Endothelial cell of umbilical vein (primary cell): ENCODE measurements at regions not wholly inside any gene's neighbourhood (a gene's known extent, or its start where the extent isn't known, plus 50 kb on each side); places are given as distances from the start of the nearest gene placed in this dataset.

Source experiments
- BruUV-seq: library from RNA; stranded (reverse); fragments of 400-500 nt; replicated peaks from 2 replicates; lab custom pipeline; 2021; lab: Mats Ljungman, UMichigan
- CTCF ChIA-PET: fragments of 300-600, 350-600 bp; sonication (Branson Sonifier 250); formaldehyde crosslinking; loops from one replicate; lab custom pipeline; 2021; ENCODE audit warnings: antibody characterized with exemption, inconsistent platforms; lab: Charles Lee
- POLR2A ChIA-PET: fragments of 300-600, 350-600 bp; sonication (Branson Sonifier 250); formaldehyde crosslinking; loops from one replicate; lab custom pipeline; 2021; ENCODE audit warnings: antibody characterized with exemption, inconsistent platforms; lab: Charles Lee
- DNase-seq: peaks from one replicate; pipeline ENCODE4 v3.0.0-alpha.2; 2011; ENCODE audit warnings: low read depth, low spot score
- FAIRE-seq: peaks from 2 replicates; lab custom pipeline; 2011; peaks lifted over from hg19 to GRCh38; lab: Jason Lieb, UNC
- H2AFZ ChIP-seq: 2 replicates; pipeline ENCODE4 v1.6.0; 2012; ENCODE audit warnings: low read depth, low read length, control low read depth, inconsistent platforms
- H3K27ac ChIP-seq: 2 replicates; pipeline ENCODE4 v1.5.1; 2011; ENCODE audit warnings: low read depth, mild to moderate bottlenecking, control low read depth, low read length, moderate library complexity; ENCODE audit not compliant: insufficient read depth
- H3K27me3 ChIP-seq, 2 experiments: 2 replicates each; pipeline versions ENCODE4 v1.6.0 to v1.6.1; 2011; ENCODE audit warnings: low read length in 2 of 2, mixed read lengths in 1 of 2; ENCODE audit not compliant: control insufficient read depth in 2 of 2, insufficient read depth in 2 of 2
- H3K36me3 ChIP-seq, 2 experiments: 2 replicates in 1 of 2; 3 replicates in 1 of 2; pipeline ENCODE4 v1.5.1; 2011; ENCODE audit warnings: low read length in 2 of 2, mild to moderate bottlenecking in 1 of 2, moderate library complexity in 1 of 2; ENCODE audit not compliant: control insufficient read depth in 2 of 2, insufficient read depth in 2 of 2; ENCODE audit errors: extremely low read depth in 1 of 2
- H3K4me1 ChIP-seq: 3 replicates; pipeline ENCODE4 v1.5.1; 2011; ENCODE audit warnings: mild to moderate bottlenecking, low read length; ENCODE audit not compliant: control insufficient read depth, insufficient read depth; ENCODE audit errors: extremely low read depth
- H3K4me2 ChIP-seq: 2 replicates; pipeline ENCODE4 v1.6.1; 2011; ENCODE audit warnings: low read length, control low read depth, mixed read lengths; ENCODE audit not compliant: insufficient read depth
- H3K4me3 ChIP-seq, 3 experiments: fragments of 200-600 bp in 1 of 3; sonication (generic), shearing (Covaris generic) in 1 of 3; replicated peaks in 1 of 3; 2 replicates each; pipeline ENCODE4 v1.5.1; 2011 to 2016; ENCODE audit warnings: control low read depth in 3 of 3, low read length in 3 of 3, mild to moderate bottlenecking in 2 of 3, inconsistent platforms in 1 of 3, low read depth in 1 of 3, moderate library complexity in 1 of 3; ENCODE audit not compliant: insufficient read depth in 1 of 3
- H3K79me2 ChIP-seq: 2 replicates; pipeline ENCODE4 v1.6.0; 2012; ENCODE audit warnings: low read length, inconsistent platforms; ENCODE audit not compliant: control insufficient read depth, insufficient read depth
- H3K9ac ChIP-seq: replicated peaks from 2 replicates; pipeline ENCODE3; 2011; ENCODE audit warnings: low read length, control low read depth; ENCODE audit not compliant: insufficient read depth; ENCODE audit errors: extremely low read depth
- H3K9me1 ChIP-seq: replicated peaks from 3 replicates; pipeline ENCODE4 v1.6.0; 2011; ENCODE audit warnings: mild to moderate bottlenecking, low read length; ENCODE audit not compliant: control insufficient read depth, insufficient read depth; ENCODE audit errors: extremely low read depth
- H3K9me3 ChIP-seq: replicated peaks from 2 replicates; pipeline ENCODE4 v1.5.1; 2012; ENCODE audit warnings: low read length, inconsistent platforms; ENCODE audit not compliant: control insufficient read depth, insufficient read depth
- H4K20me1 ChIP-seq: replicated peaks from 2 replicates; pipeline ENCODE3; 2011; ENCODE audit warnings: mild to moderate bottlenecking, low read length; ENCODE audit not compliant: control insufficient read depth, insufficient read depth; ENCODE audit errors: extremely low read depth
- FOS ChIP-seq: IDR thresholded peaks from 2 replicates; pipeline ENCODE4 v1.6.1; 2011; ENCODE audit warnings: mild to moderate bottlenecking, low read length, moderate library complexity, borderline replicate concordance; ENCODE audit not compliant: insufficient read depth
- GATA2 ChIP-seq: IDR thresholded peaks from 2 replicates; pipeline ENCODE4 v1.7.0; 2011; ENCODE audit warnings: low read depth, mild to moderate bottlenecking, moderate library complexity, mixed read lengths, low read length; ENCODE audit not compliant: insufficient read length, insufficient read depth
- JUN ChIP-seq: IDR thresholded peaks from 2 replicates; pipeline ENCODE4 v1.6.1; 2011; ENCODE audit warnings: borderline replicate concordance, low read depth; ENCODE audit not compliant: insufficient read length, insufficient read depth
- MAX ChIP-seq: IDR thresholded peaks from 2 replicates; pipeline ENCODE4 v1.6.1; 2011; ENCODE audit not compliant: insufficient read depth, insufficient read length
- MYC ChIP-seq: IDR thresholded peaks from one replicate; pipeline ENCODE4 v1.6.1; 2011; ENCODE audit warnings: mild to moderate bottlenecking, low read depth, low read length
- POLR2A ChIP-seq: IDR thresholded peaks from 2 replicates; pipeline ENCODE4 v1.6.1; 2012; ENCODE audit warnings: low read depth, mild to moderate bottlenecking, control low read depth, low read length
- POLR2AphosphoS5 ChIP-seq: IDR thresholded peaks from 2 replicates; pipeline ENCODE4 v1.6.1; 2012; ENCODE audit warnings: low read depth, mild to moderate bottlenecking, control low read depth, low read length, moderate library complexity; ENCODE audit not compliant: insufficient read depth
- dilution Hi-C: fragments of 300-500 bp; cut with MboI; formaldehyde crosslinking; loops from one replicate; pipeline ENCODE4 v1.15.0; 2019; ENCODE audit warnings: low sequenced_read_pairs; ENCODE audit not compliant: extremely low pct_ligation_motif_present
- intact Hi-C: fragments of 100-400 bp; cut with micrococcal nuclease; formaldehyde crosslinking; loops from one replicate; pipeline ENCODE4 v1.10.0; 2022
- TF ChIP-seq, protein P1 (sequence below), 2 donors: IDR thresholded peaks; 1 replicate in 1 of 2; 2 replicates in 1 of 2; pipeline ENCODE4 v1.5.1; 2011; ENCODE audit warnings: low read length in 2 of 2, mild to moderate bottlenecking in 2 of 2, moderate library complexity in 2 of 2, control low read depth in 1 of 2, inconsistent platforms in 1 of 2, low read depth in 1 of 2; ENCODE audit not compliant: insufficient read depth in 1 of 2; ENCODE audit errors: extremely low read depth in 1 of 2

DNA sequence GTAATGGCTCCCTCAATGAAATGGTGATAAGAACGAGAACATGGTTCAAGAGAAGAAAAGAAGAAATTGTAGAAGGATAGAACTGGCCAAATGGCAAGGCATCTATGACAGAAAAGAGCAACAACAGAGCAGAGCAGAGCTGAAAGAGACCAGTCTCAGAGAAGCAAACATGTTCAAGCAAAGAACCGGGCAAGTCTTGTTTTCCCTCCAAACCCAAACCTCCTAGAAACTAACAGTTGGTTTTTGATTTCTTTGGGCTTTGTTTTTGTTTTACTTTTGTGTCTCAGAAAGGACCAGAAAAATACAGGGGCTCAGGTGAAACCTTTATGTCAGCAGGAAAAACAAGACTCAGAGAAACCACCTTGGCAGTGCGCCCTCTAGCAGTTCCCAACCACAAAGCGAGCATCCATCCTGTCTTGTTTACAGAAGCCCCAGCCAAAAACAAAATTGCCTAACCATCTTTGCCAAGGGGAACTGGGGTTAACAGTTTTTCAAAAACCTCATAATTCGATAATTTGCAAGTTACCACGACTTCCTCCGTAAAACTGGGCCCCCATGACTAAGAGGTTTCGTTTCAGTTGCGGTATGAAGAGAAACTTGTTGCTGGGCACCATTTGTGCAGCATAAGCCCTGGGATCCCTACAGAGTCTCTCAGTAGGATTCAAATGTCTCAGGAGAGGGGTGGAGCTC, 159.2 kb upstream of the SLC24A5 start:
- no TSS peak for BruUV-seq
- no peaks in the 10 kb centered on the region for H3K9me3 ChIP-seq
- no peaks in the 10 kb centered on the region for H3K9me1 ChIP-seq
- no peaks in the 10 kb centered on the region for H3K36me3 ChIP-seq
- TF ChIP-seq POLR2AphosphoS5 (no peak), JUN (no peak), MAX (no peak), MYC (no peak), GATA2 (no peak), POLR2A (no peak), FOS (no peak)
- TF ChIP-seq, protein P1, sequence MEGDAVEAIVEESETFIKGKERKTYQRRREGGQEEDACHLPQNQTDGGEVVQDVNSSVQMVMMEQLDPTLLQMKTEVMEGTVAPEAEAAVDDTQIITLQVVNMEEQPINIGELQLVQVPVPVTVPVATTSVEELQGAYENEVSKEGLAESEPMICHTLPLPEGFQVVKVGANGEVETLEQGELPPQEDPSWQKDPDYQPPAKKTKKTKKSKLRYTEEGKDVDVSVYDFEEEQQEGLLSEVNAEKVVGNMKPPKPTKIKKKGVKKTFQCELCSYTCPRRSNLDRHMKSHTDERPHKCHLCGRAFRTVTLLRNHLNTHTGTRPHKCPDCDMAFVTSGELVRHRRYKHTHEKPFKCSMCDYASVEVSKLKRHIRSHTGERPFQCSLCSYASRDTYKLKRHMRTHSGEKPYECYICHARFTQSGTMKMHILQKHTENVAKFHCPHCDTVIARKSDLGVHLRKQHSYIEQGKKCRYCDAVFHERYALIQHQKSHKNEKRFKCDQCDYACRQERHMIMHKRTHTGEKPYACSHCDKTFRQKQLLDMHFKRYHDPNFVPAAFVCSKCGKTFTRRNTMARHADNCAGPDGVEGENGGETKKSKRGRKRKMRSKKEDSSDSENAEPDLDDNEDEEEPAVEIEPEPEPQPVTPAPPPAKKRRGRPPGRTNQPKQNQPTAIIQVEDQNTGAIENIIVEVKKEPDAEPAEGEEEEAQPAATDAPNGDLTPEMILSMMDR (IDR thresholded peaks at IDR 0.05; ENCODE audit: extremely low read depth in 1 of 2, insufficient read depth in 1 of 2, low read depth in 1 of 2, low read length in 2 of 2), result no peak
- H3K4me1 ChIP-seq, result no peaks in the 10 kb centered on the region
- intact Hi-C loops, result no loop called here
- no peaks in the 10 kb centered on the region for H3K27me3 ChIP-seq
- H3K27ac ChIP-seq, result no peak overlapping the region
- H4K20me1 ChIP-seq, result no peaks in the 10 kb centered on the region
- ChIA-PET CTCF (no interaction called here), POLR2A (no interaction called here)
- H3K4me2 ChIP-seq, result no peak overlapping the region
- H3K79me2 ChIP-seq, result no peaks in the 10 kb centered on the region
- H3K4me3 ChIP-seq, result no peak overlapping the region
- DNase-seq, result no peak
- H3K9ac ChIP-seq, result no peak overlapping the region
- FAIRE-seq, result no peak
- no peak overlapping the region for H2AFZ ChIP-seq
- dilution Hi-C loops, result no loop called here
